ENCODE measurements at regions not wholly inside any gene's neighbourhood (a gene's known extent, or its start where the extent isn't known, plus 50 kb on each side); places are given as distances from the start of the nearest gene placed in this dataset.

- ATAC-seq (no peak), DNase-seq (no peak)
- H3K9me3 ChIP-seq (ENCODE audit: low read length), result no peaks in the 10 kb centered on the region
- H3K4me1 ChIP-seq (ENCODE audit: insufficient read depth, low read length), result no peaks in the 10 kb centered on the region
- no peak overlapping the region for H3K4me2 ChIP-seq (ENCODE audit: low read length)
- no peaks in the 10 kb centered on the region for H3K79me2 ChIP-seq (ENCODE audit: low read length)
- BruUV-seq (replicated peaks), result no TSS peak
- H3K4me3 ChIP-seq (ENCODE audit: low read length), result no peak overlapping the region
- H3F3A ChIP-seq (ENCODE audit: low read length, unreplicated experiment), result no peaks in the 10 kb centered on the region
- TF ChIP-seq EZH2 (IDR thresholded peaks at IDR 0.05; ENCODE audit: low read length, unreplicated experiment) (no peak), CTCF (conservative IDR thresholded peaks at IDR 0.05; ENCODE audit: low read depth, low read length) (no peak), EZH2phosphoT487 (IDR thresholded peaks at IDR 0.05; ENCODE audit: borderline replicate concordance, low read length) (no peak)
- H4K20me1 ChIP-seq (ENCODE audit: low read length), result no peaks in the 10 kb centered on the region
- H3K27ac ChIP-seq (ENCODE audit: low read length), result no peak overlapping the region
- ChIA-PET POLR2A (ENCODE audit: unreplicated experiment) (no interaction called here), CTCF (no interaction called here)
- no peak overlapping the region for H3K9ac ChIP-seq (ENCODE audit: low read length)
- intact Hi-C loops (cut with micrococcal nuclease), result no loop called here
- no peaks in the 10 kb centered on the region for H3K9me2 ChIP-seq (replicated peaks; ENCODE audit: low read length)
- no peaks in the 10 kb centered on the region for H3K36me3 ChIP-seq (ENCODE audit: low read depth, low read length)
- H3K27me3 ChIP-seq (ENCODE audit: low read length), result no peaks in the 10 kb centered on the region
- H2AFZ ChIP-seq (ENCODE audit: low read length), result no peak overlapping the region
Measured at GRCh38 chr6:4435981-4436445, 300.6 kb upstream of the ECI2 start.

GRCh38 chr6:4434655-4435054, 299.3 kb upstream of the ECI2 start:
- ChIA-PET CTCF (no interaction called here), POLR2A (ENCODE audit: unreplicated experiment) (interaction anchor here (0.5 kb wide), 1 partner anchor 239 kb away, joined by 3 read pairs; no protein-coding TSS in a partner anchor)
- H3K9me2 ChIP-seq (replicated peaks; ENCODE audit: low read length), result no peaks in the 10 kb centered on the region
- no peak for TF ChIP-seq CTCF (conservative IDR thresholded peaks at IDR 0.05; ENCODE audit: low read depth, low read length)
- no peak for TF ChIP-seq EZH2 (IDR thresholded peaks at IDR 0.05; ENCODE audit: low read length, unreplicated experiment)
- TF ChIP-seq EZH2phosphoT487 (IDR thresholded peaks at IDR 0.05; ENCODE audit: borderline replicate concordance, low read length), result no peak
- no peak overlapping the region for H3K9ac ChIP-seq (ENCODE audit: low read length)
- H3F3A ChIP-seq (ENCODE audit: low read length, unreplicated experiment), result no peaks in the 10 kb centered on the region
- no peaks in the 10 kb centered on the region for H3K4me1 ChIP-seq (ENCODE audit: insufficient read depth, low read length)
- intact Hi-C loops (cut with micrococcal nuclease), result no loop called here
- no peak overlapping the region for H3K4me2 ChIP-seq (ENCODE audit: low read length)
- no peaks in the 10 kb centered on the region for H4K20me1 ChIP-seq (ENCODE audit: low read length)
- no peak for DNase-seq
- no peak for ATAC-seq
- H3K36me3 ChIP-seq (ENCODE audit: low read depth, low read length), result no peaks in the 10 kb centered on the region
- H3K4me3 ChIP-seq (ENCODE audit: low read length), result no peak overlapping the region
- no peaks in the 10 kb centered on the region for H3K9me3 ChIP-seq (ENCODE audit: low read length)
- H3K79me2 ChIP-seq (ENCODE audit: low read length), result no peaks in the 10 kb centered on the region
- no TSS peak for BruUV-seq (replicated peaks)
- no peaks in the 10 kb centered on the region for H3K27me3 ChIP-seq (ENCODE audit: low read length)
- no peak overlapping the region for H2AFZ ChIP-seq (ENCODE audit: low read length)
- H3K27ac ChIP-seq (ENCODE audit: low read length), result no peak overlapping the region

GRCh38 chr6:4433199-4433598, 297.8 kb upstream of the ECI2 start:
- H4K20me1 ChIP-seq (ENCODE audit: low read length), result no peaks in the 10 kb centered on the region
- H3K27me3 ChIP-seq (ENCODE audit: low read length), result no peaks in the 10 kb centered on the region
- no peaks in the 10 kb centered on the region for H3K79me2 ChIP-seq (ENCODE audit: low read length)
- CTCF ChIA-PET, result no interaction called here
- BruUV-seq (replicated peaks), result no TSS peak
- H3K9ac ChIP-seq (ENCODE audit: low read length), result no peak overlapping the region
- intact Hi-C loops (cut with micrococcal nuclease), result no loop called here
- no peak overlapping the region for H3K27ac ChIP-seq (ENCODE audit: low read length)
- no peak overlapping the region for H3K4me3 ChIP-seq (ENCODE audit: low read length)
- no peaks in the 10 kb centered on the region for H3K4me1 ChIP-seq (ENCODE audit: insufficient read depth, low read length)
- TF ChIP-seq EZH2phosphoT487 (IDR thresholded peaks at IDR 0.05; ENCODE audit: borderline replicate concordance, low read length), result no peak
- H3K4me2 ChIP-seq (ENCODE audit: low read length), result no peak overlapping the region
- no peaks in the 10 kb centered on the region for H3K9me3 ChIP-seq (ENCODE audit: low read length)
- POLR2A ChIA-PET (ENCODE audit: unreplicated experiment), result no interaction called here
- ATAC-seq (no peak), DNase-seq (no peak)
- no peak overlapping the region for H2AFZ ChIP-seq (ENCODE audit: low read length)
- H3F3A ChIP-seq (ENCODE audit: low read length, unreplicated experiment), result no peaks in the 10 kb centered on the region
- H3K36me3 ChIP-seq (ENCODE audit: low read depth, low read length), result no peaks in the 10 kb centered on the region
- no peaks in the 10 kb centered on the region for H3K9me2 ChIP-seq (replicated peaks; ENCODE audit: low read length)
